ENCODE measurements at regions not wholly inside any gene's neighbourhood (a gene's known extent, or its start where the extent isn't known, plus 50 kb on each side); places are given as distances from the start of the nearest gene placed in this dataset.
"Not testable (repeated sequence)": the region's sequence is repeated elsewhere in the genome, so short reads cannot be mapped to it uniquely, and the experiment has no call there.

- no peak for DNase-seq
These were observed 52.2 kb upstream of the C10orf90 start for GRCh38 chr10:126722726-126723125.

GRCh38 chr10:126723226-126723625 is 52.7 kb upstream of the C10orf90 start:
- no peak for DNase-seq

- no peak for DNase-seq
These were observed 58.9 kb upstream of the C10orf90 start for GRCh38 chr10:126729314-126729870.

GRCh38 chr10:126730856-126731609 is 60.5 kb upstream of the C10orf90 start:
- no peak for DNase-seq

- DNase-seq, result no peak
These were observed 61.1 kb upstream of the C10orf90 start for GRCh38 chr10:126731610-126731990.

GRCh38 chr10:126732308-126732707 is 61.8 kb upstream of the C10orf90 start:
- no peak for DNase-seq

- no peak for DNase-seq
These were observed 62.4 kb upstream of the C10orf90 start for GRCh38 chr10:126732868-126733267.

- no peak for DNase-seq
These were observed 63.5 kb upstream of the C10orf90 start for GRCh38 chr10:126734015-126734414.

- no peak for DNase-seq
These were observed 64.5 kb upstream of the C10orf90 start for GRCh38 chr10:126734967-126735366.

GRCh38 chr10:126736142-126736541 is 65.6 kb upstream of the C10orf90 start:
- DNase-seq, result no peak

GRCh38 chr10:126736727-126737126 is 66.2 kb upstream of the C10orf90 start:
- no peak for DNase-seq

- DNase-seq, result no peak
These were observed 67.5 kb upstream of the C10orf90 start for GRCh38 chr10:126738001-126738400.

- no peak for DNase-seq
These were observed 74.1 kb upstream of the C10orf90 start for GRCh38 chr10:126744571-126744970.

- peak; percentile 31 for DNase-seq
These were observed 78.6 kb upstream of the C10orf90 start for GRCh38 chr10:126749015-126749655.

- no peak for DNase-seq
These were observed 84.5 kb upstream of the C10orf90 start for GRCh38 chr10:126754966-126755365.

- DNase-seq, result no peak
These were observed 88.4 kb upstream of the C10orf90 start for GRCh38 chr10:126758867-126759266.

- DNase-seq, result no peak
These were observed 89.0 kb upstream of the C10orf90 start for GRCh38 chr10:126759531-126759930.

GRCh38 chr10:126766646-126767045 is 96.2 kb upstream of the C10orf90 start:
- DNase-seq, result not testable (repeated sequence)

GRCh38 chr10:126770809-126771208 is 100.3 kb upstream of the C10orf90 start:
- no peak for DNase-seq

- DNase-seq, result no peak
These were observed 105.7 kb upstream of the C10orf90 start for GRCh38 chr10:126776168-126776567.

GRCh38 chr10:126777714-126778113 is 107.2 kb upstream of the C10orf90 start:
- no peak for DNase-seq

- no peak for DNase-seq
These were observed 111.1 kb upstream of the C10orf90 start for GRCh38 chr10:126781450-126782216.

- no peak for DNase-seq
These were observed 113.5 kb upstream of the C10orf90 start for GRCh38 chr10:126783806-126784557.

Measured in activated T-cell treated with anti-CD3 and anti-CD28 coated beads for 4 hours (primary cell).